ENCODE measurements at regions not wholly inside any gene's neighbourhood (a gene's known extent, or its start where the extent isn't known, plus 50 kb on each side); places are given as distances from the start of the nearest gene placed in this dataset.

- H3K9me1 ChIP-seq (ENCODE audit: insufficient read depth, low read length): no peaks in the 10 kb centered on the region; the same call in 1 of the 2 replicates
- no peaks in the 10 kb centered on the region for H4K20me1 ChIP-seq (ENCODE audit: insufficient read depth, low read length)
- no peaks in the 10 kb centered on the region for H3K27me3 ChIP-seq (ENCODE audit: control insufficient read depth, insufficient read depth, low read length)
- H2BK120ac ChIP-seq (ENCODE audit: low read depth, low read length): no peak overlapping the region
- H3K27ac ChIP-seq (ENCODE audit: insufficient read depth, low read length): no peak overlapping the region
- no peak overlapping the region for H3K4ac ChIP-seq (ENCODE audit: low read depth, low read length)
- peak; percentile 94 for DNase-seq
- intact Hi-C loops (cut with micrococcal nuclease): no loop called here
- BruUV-seq (replicated peaks): no TSS peak
- no peak overlapping the region for H2AK9ac ChIP-seq (replicated peaks; ENCODE audit: low read depth, low read length, poor library complexity)
- no peak overlapping the region for H3K18ac ChIP-seq (ENCODE audit: low read depth, low read length)
- in situ Hi-C loops (cut with MboI; ENCODE audit: low sequenced_read_pairs): no loop called here
- H2BK15ac ChIP-seq (ENCODE audit: low read depth, low read length): no peak overlapping the region
- ChIA-PET POLR2A (ENCODE audit: unreplicated experiment) (no interaction called here), CTCF (interaction anchor here (0.6 kb wide), 1 partner anchor 1413 kb away, joined by 4 read pairs; no protein-coding TSS in a partner anchor)
- peak; percentile 35; the same call in 1 of the 2 replicates for TF ChIP-seq FOS (IDR thresholded peaks at IDR 0.05; ENCODE audit: low read depth, low read length)
- TF ChIP-seq POLR2A (IDR thresholded peaks at IDR 0.05; ENCODE audit: low read depth, low read length): no peak
- TF ChIP-seq BHLHE40 (IDR thresholded peaks at IDR 0.05; ENCODE audit: low read depth, low read length): 0 out of 2 replicates have a peak, but pooled peaks have one; percentile 6
- H3K56ac ChIP-seq (ENCODE audit: extremely low read depth, insufficient read depth, low read length): no peak overlapping the region
- no peak overlapping the region for H4K91ac ChIP-seq (ENCODE audit: insufficient read depth, low read depth, low read length)
- no peak overlapping the region for H3K4me2 ChIP-seq (ENCODE audit: low read depth, low read length)
- no peak overlapping the region; the same call in 1 of the 2 replicates for H2BK20ac ChIP-seq (ENCODE audit: low read depth, low read length)
- no CpG with 5 or more reads among the region's 2 CpGs for WGBS, 2 experiments (ENCODE audit: extremely low coverage in 2 of 2, insufficient read length in 1 of 2)
- H3K4me1 ChIP-seq (ENCODE audit: control insufficient read depth, insufficient read depth, low read length): peaks cover 5% of the 10 kb centered on the region
- dilution Hi-C loops (cut with HindIII; ENCODE audit: low sequenced_read_pairs, unreplicated experiment): no loop called here
- no peaks in the 10 kb centered on the region for H3K36me3 ChIP-seq (ENCODE audit: control insufficient read depth, insufficient read depth, low read length)
- peak; percentile 68 for ATAC-seq (ENCODE audit: low read depth)
- H3K9ac ChIP-seq (ENCODE audit: low read depth, low read length): no peak overlapping the region
- no peak overlapping the region for H3K14ac ChIP-seq (replicated peaks; ENCODE audit: low read depth, low read length)
- no peak overlapping the region for H3K23ac ChIP-seq (ENCODE audit: low read depth, low read length)
- no peak overlapping the region for H4K5ac ChIP-seq (ENCODE audit: low read depth, low read length)
- no peak overlapping the region; a peak in 1 of 4 replicates for H4K8ac ChIP-seq (ENCODE audit: low read depth in 2 of 2, low read length in 2 of 2)
- H2BK5ac ChIP-seq (ENCODE audit: low read depth, low read length, poor library complexity, severe bottlenecking): peak overlapping the region; percentile 61
- no peak overlapping the region for H3K4me3 ChIP-seq (ENCODE audit: insufficient read depth, low read depth, low read length)
- H2AFZ ChIP-seq (replicated peaks; ENCODE audit: low read length, poor library complexity): no peak overlapping the region
- H3K9me3 ChIP-seq (ENCODE audit: control insufficient read depth, insufficient read depth, low read length): peaks cover 3% of the 10 kb centered on the region; the same call in 1 of the 2 replicates
- no peaks in the 10 kb centered on the region for H3K79me1 ChIP-seq (ENCODE audit: low read depth in 1 of 2, low read length in 2 of 2)
- no peak overlapping the region for H2AK5ac ChIP-seq (ENCODE audit: low read depth, low read length)
Observed at GRCh38 chr10:9635691-9636090, 1382.0 kb upstream of the CELF2 start.

Data from IMR-90 (cell line).